ENCODE measurements at regions not wholly inside any gene's neighbourhood (a gene's known extent, or its start where the extent isn't known, plus 50 kb on each side); places are given as distances from the start of the nearest gene placed in this dataset.

DNA sequence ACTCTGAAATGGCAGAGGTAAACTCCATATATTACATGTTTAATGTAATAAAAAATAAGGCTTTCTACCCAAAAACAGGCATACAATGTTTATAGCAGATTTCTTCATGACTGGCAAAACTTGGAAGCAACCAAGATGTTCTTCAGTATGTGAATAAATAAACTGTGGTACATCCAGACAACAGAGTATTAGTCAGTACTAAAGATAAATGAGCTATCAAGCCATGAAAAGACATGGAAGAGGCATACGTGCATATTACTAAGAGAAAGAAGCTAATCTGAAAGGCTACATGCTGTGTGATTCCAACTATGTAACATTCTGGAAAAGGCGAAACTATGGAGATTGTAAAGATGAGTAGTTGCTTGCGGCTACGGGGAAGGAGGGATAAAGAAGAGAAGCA lies 97.4 kb downstream of the OSR1 start:
- CTCF ChIA-PET = no interaction called here
- no peak overlapping the region for H3K4me3 Mint-ChIP-seq
- no peaks in the 10 kb centered on the region for H3K27me3 Mint-ChIP-seq
- peaks cover 6% of the 10 kb centered on the region for H3K9me3 Mint-ChIP-seq
- no peaks in the 10 kb centered on the region for H3K4me1 Mint-ChIP-seq
- no peak overlapping the region for H3K27ac Mint-ChIP-seq
- DNase-seq = no peak
- POLR2A ChIA-PET = no interaction called here
- no peaks in the 10 kb centered on the region for H3K36me3 Mint-ChIP-seq (ENCODE audit: low read depth)

DNA sequence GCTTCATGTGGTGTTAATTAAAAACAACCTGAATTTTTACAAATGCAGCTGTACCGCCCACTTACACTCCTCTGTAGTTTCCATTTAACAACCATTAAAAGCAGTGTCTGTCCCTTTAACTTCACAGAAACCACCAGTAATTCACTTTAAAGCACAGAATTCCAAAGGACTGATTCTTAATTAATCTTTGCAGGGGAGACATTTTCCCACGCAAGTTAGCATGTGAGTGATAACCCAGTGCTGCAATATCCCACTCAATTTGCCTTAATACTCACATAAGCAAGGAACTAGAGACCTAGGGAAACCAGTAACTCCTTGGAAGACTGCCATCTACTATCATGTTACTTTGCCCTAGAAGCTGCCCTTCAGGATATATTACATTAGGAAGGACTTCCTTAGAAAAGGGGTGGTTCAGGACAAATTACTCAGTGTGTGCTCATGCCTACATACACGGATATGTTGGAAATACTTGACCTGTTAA lies 102.3 kb downstream of the OSR1 start:
- H3K4me1 Mint-ChIP-seq = no peaks in the 10 kb centered on the region
- no peak for DNase-seq
- H3K27me3 Mint-ChIP-seq = no peaks in the 10 kb centered on the region
- no peak overlapping the region for H3K27ac Mint-ChIP-seq
- POLR2A ChIA-PET = no interaction called here
- H3K9me3 Mint-ChIP-seq = peaks cover 6% of the 10 kb centered on the region
- no peaks in the 10 kb centered on the region for H3K36me3 Mint-ChIP-seq (ENCODE audit: low read depth)
- CTCF ChIA-PET = no interaction called here
- H3K4me3 Mint-ChIP-seq = no peak overlapping the region

DNA sequence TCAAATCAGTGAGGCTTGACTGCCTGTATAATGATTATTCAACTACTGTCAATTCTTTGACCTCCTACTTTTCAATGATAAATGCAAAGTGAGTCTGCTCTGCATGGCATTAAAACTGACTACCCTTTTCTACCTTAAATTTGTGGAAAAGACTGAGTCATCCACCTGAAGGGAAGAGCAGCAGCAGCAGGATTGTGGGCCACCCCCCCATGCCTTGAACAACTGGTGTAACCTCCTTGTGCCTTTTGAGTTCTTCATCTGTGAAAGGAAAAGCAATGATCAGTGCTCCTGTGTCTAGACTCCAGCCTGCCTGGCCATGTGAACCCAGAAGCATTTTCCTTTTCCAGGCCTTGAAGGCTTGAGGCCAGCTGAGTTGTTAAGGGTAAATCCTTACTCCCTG lies 102.9 kb downstream of the OSR1 start:
- H3K4me3 Mint-ChIP-seq = no peak overlapping the region
- no peaks in the 10 kb centered on the region for H3K4me1 Mint-ChIP-seq
- DNase-seq = no peak
- H3K27me3 Mint-ChIP-seq = no peaks in the 10 kb centered on the region
- H3K9me3 Mint-ChIP-seq = peaks cover 6% of the 10 kb centered on the region
- ChIA-PET POLR2A (no interaction called here), CTCF (no interaction called here)
- H3K27ac Mint-ChIP-seq = no peak overlapping the region
- H3K36me3 Mint-ChIP-seq (ENCODE audit: low read depth) = no peaks in the 10 kb centered on the region

DNA sequence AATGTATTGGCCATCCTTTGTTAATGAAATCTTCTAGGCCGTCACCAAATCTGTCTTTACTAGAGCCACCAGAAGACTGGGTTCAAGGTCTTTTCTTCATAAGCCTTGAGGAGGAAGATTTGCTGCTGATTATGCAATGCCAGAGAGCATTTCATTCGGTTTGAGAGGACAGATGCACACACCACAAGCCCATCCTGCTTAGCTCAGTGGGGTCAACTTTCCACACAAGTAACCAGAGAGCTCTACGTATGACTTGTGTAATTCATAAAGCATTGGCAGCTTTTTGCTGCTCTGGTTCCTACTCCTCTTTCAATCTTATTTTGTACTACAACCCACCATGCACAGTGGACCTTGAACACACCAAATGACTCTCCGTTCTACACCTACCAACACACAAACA lies 106.9 kb downstream of the OSR1 start:
- Mint-ChIP-seq H3K4me3 (no peak overlapping the region), H3K36me3 (ENCODE audit: low read depth) (no peaks in the 10 kb centered on the region), H3K27ac (no peak overlapping the region), H3K4me1 (no peaks in the 10 kb centered on the region), H3K9me3 (no peaks in the 10 kb centered on the region), H3K27me3 (no peaks in the 10 kb centered on the region)
- ChIA-PET POLR2A (no interaction called here), CTCF (no interaction called here)
- no peak for DNase-seq

DNA sequence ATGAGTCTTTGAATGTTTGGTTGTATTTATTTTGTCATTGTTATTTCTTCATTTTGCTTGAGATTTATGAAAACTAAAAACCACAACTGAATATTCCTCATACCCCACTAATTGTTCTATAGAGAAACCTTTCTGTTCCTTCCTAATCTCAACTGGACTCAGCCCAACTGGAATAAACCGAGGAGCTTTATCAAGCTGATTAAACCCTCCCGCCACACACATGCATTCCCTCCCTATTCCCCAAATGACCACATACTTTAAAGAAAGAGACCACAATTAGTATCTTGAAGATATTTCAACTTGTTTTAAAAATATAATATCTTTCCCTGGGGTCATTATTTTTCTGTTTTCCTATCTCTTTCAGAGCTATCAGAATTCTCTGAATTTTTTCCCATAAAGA lies 107.5 kb downstream of the OSR1 start:
- H3K27me3 Mint-ChIP-seq = no peaks in the 10 kb centered on the region
- H3K4me3 Mint-ChIP-seq = no peak overlapping the region
- H3K36me3 Mint-ChIP-seq (ENCODE audit: low read depth) = no peaks in the 10 kb centered on the region
- H3K27ac Mint-ChIP-seq = no peak overlapping the region
- no peaks in the 10 kb centered on the region for H3K4me1 Mint-ChIP-seq
- DNase-seq = no peak
- ChIA-PET POLR2A (no interaction called here), CTCF (no interaction called here)
- no peaks in the 10 kb centered on the region for H3K9me3 Mint-ChIP-seq

DNA sequence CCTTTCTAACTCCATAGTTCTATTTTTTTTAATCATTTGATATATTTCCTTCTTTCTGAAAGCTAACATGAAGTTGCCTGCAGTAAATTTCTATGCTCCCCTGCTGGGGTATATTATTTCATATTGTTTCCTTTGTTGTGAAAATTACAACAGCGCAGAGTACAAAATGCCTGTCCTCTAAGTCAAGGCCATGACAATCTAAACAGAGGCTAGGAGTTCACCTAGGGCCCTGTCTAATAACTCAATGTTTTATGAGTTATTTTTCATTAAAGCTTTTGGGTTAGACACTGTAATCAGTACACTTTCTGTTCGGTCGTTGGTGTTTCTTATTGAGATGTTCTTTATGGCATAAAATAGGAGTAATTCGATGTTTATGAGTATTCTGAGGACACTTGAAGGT lies 111.2 kb downstream of the OSR1 start:
- Mint-ChIP-seq H3K9me3 (no peaks in the 10 kb centered on the region), H3K36me3 (ENCODE audit: low read depth) (no peaks in the 10 kb centered on the region), H3K27me3 (no peaks in the 10 kb centered on the region), H3K27ac (no peak overlapping the region), H3K4me1 (no peaks in the 10 kb centered on the region), H3K4me3 (no peak overlapping the region)
- ChIA-PET POLR2A (no interaction called here), CTCF (no interaction called here)
- DNase-seq = no peak

DNA sequence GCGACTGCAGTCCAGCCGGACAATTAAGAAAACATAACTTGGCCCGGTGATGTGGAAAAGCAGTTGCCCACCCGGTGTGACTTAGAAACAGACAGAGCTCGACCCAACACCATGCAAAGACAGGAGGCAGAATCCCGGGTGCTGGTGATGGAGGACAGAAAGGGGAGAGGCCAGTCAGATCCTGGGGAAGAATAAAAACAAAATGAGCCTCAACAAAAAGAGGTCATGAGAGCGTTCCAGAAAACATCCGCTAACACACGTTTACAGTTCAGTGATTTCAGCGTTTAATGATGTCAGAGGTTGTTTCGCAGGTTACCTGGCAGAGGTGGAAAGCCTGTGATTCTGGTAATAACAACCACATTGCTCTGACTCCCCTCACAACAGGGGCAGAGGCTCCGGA lies 111.9 kb downstream of the OSR1 start:
- Mint-ChIP-seq H3K9me3 (no peaks in the 10 kb centered on the region), H3K4me1 (no peaks in the 10 kb centered on the region), H3K27ac (no peak overlapping the region), H3K4me3 (no peak overlapping the region), H3K36me3 (ENCODE audit: low read depth) (no peaks in the 10 kb centered on the region), H3K27me3 (no peaks in the 10 kb centered on the region)
- ChIA-PET POLR2A (no interaction called here), CTCF (no interaction called here)
- DNase-seq = no peak

DNA sequence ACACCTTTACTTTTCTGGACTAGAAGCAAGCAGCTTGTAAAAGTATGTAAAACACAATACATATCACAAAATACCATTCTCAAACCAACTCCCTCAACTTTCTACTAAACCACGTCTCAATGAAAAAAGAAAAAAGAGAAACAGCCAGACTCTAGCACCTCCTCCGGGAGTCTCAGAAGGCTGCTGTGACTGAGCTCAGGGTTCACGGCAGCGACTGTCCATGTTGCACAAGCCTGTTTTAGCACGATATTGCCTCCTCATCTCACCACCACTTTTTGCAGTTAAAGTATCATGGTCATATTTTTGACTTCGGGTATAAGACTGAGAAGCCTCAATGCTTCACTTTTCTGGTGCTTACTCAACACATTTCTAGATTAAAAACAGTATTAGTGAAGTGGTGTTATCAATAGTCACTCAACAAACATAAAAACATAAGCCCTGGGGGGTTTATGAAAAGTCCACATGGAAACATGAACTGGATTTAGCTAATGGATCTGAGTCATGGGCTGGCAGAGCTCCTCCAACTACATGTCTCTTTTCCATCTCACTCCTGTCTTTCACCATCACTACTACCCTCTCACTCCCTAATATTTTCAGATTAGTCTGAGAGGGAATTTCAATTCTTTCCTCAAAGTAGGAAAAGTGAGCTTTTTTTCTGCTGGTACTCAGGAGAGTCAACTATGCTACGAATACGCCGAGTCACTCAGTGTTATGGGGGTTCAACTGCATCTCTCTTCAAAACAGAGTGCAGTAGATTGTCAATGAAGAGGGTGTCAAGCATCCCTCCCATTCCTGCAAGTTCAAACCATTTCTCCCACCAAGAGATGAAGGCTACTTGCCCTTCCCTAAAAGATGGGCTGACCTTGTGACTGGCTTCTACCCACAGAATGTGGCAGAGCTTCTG lies 113.7 kb downstream of the OSR1 start:
- CTCF ChIA-PET = no interaction called here
- H3K27me3 Mint-ChIP-seq = no peaks in the 10 kb centered on the region
- DNase-seq = no peak
- H3K27ac Mint-ChIP-seq = no peak overlapping the region
- POLR2A ChIA-PET = no interaction called here
- no peaks in the 10 kb centered on the region for H3K4me1 Mint-ChIP-seq
- H3K36me3 Mint-ChIP-seq (ENCODE audit: low read depth) = no peaks in the 10 kb centered on the region
- no peak overlapping the region for H3K4me3 Mint-ChIP-seq
- no peaks in the 10 kb centered on the region for H3K9me3 Mint-ChIP-seq

DNA sequence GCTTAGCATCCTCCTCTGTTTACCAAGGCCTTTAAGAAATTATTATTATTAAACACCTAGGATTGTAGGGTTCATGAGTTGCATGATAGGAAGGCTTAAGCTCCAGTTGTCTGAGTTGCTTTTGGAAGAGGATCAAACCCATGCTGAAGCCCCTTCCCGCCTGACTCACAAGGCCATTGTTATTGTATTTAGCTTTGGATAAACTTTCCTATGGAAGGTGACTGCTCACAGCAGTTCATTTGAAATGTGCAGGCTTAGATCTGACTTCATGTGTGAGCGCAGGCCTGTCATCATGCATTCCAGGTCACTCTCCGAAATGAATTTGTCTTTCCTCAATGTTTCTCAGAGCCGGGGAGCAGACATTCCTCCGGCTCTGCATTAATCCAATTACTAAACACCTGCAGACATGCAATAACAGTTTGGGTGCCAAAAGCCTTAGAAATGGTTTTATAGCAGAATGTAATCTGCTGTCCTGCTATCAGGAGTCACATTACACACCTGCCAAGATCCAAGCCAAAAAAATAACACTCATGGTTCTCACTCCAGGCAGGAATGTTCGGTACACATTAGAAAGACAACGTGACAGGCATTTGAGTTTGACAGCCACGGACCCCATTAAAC lies 119.9 kb downstream of the OSR1 start:
- ChIA-PET POLR2A (no interaction called here), CTCF (no interaction called here)
- no peak for DNase-seq
- Mint-ChIP-seq H3K9me3 (no peaks in the 10 kb centered on the region), H3K27ac (no peak overlapping the region), H3K4me3 (no peak overlapping the region), H3K4me1 (no peaks in the 10 kb centered on the region), H3K36me3 (ENCODE audit: low read depth) (no peaks in the 10 kb centered on the region), H3K27me3 (no peaks in the 10 kb centered on the region)

DNA sequence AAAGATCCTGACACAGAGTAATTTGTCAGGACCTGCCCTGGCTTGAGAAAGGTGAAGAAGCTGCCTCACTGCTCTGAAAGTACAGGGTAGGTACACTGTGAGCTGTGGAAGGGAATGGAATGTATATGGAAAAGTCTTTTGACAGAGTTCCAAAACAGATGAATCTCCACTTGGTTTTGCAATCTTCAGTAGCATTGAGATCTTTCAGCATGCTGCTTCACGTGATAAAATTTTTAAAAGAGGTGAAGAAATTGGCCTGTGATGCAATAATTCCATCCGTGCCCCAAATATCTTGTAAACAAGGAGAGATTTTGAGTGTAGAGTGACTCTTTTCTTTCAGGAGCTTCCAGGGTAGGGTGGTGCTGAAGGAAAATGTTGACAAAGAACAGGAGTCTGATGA lies 123.1 kb downstream of the OSR1 start:
- Mint-ChIP-seq H3K27ac (no peak overlapping the region), H3K9me3 (no peaks in the 10 kb centered on the region), H3K4me1 (no peaks in the 10 kb centered on the region), H3K4me3 (no peak overlapping the region), H3K27me3 (no peaks in the 10 kb centered on the region), H3K36me3 (ENCODE audit: low read depth) (no peaks in the 10 kb centered on the region)
- CTCF ChIA-PET = no interaction called here
- no peak for DNase-seq
- POLR2A ChIA-PET = no interaction called here

DNA sequence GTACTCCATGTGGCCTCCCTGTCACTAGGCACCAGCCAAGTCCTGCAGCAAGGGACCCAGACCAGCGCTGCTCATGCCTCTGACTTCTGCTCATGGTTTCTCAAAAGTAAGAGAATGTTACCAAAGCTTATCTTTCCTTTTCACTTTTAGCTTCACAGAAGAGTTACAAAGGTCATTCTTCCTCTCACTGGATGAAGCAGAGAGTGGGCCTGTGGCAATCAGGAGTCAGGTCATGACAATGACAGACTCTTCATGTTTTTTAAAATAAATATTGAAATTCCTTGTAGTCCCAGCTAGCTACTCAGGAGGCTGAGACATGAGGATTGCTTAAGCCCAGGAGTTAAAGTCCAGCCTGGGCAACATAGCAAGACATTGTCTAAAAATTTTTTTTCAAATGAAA lies 126.1 kb downstream of the OSR1 start:
- H3K27me3 Mint-ChIP-seq = no peaks in the 10 kb centered on the region
- H3K4me1 Mint-ChIP-seq = no peaks in the 10 kb centered on the region
- no peak for DNase-seq
- CTCF ChIA-PET = no interaction called here
- no peaks in the 10 kb centered on the region for H3K36me3 Mint-ChIP-seq (ENCODE audit: low read depth)
- no peak overlapping the region for H3K27ac Mint-ChIP-seq
- POLR2A ChIA-PET = no interaction called here
- no peak overlapping the region for H3K4me3 Mint-ChIP-seq
- H3K9me3 Mint-ChIP-seq = no peaks in the 10 kb centered on the region

DNA sequence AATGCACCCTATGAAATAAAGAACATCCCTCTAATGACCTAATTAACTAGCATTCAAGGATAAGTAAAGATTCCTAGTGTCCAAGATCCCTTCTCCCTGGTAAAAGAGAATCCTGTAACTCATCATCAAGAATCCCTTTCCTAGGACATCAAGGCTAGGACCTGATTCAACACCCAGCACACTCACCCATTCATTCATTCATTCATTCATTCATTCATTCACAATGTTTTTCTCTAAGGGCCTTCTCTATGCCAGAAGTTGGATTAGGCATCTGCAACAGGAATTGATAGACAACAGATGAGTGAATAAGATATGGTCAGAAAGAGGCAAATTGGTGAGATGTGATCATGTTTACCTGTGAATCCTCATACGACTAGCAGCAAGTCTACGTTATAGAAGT lies 126.8 kb downstream of the OSR1 start:
- no peaks in the 10 kb centered on the region for H3K36me3 Mint-ChIP-seq (ENCODE audit: low read depth)
- CTCF ChIA-PET = no interaction called here
- DNase-seq = no peak
- H3K4me3 Mint-ChIP-seq = no peak overlapping the region
- H3K27ac Mint-ChIP-seq = no peak overlapping the region
- no peaks in the 10 kb centered on the region for H3K9me3 Mint-ChIP-seq
- no peaks in the 10 kb centered on the region for H3K4me1 Mint-ChIP-seq
- H3K27me3 Mint-ChIP-seq = no peaks in the 10 kb centered on the region
- POLR2A ChIA-PET = no interaction called here

DNA sequence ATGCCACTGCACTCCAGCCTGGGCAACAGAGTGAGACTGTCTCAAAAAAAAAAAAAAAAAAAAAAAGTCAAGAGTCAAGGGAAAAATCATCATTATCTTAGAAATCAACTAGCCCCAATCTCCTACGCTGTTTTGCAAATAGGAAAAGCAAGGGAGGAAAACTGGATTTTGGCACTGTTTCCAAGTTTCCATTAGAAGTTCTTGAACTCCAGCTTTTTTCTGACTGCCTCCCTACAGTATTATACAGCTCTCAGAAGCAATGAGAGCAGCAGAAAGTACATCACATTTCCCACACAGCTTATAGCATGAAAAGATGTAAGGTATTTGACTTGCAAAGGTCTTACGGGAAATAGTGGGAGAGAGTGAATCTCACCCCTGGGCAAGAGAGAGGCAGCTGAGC lies 127.8 kb downstream of the OSR1 start:
- CTCF ChIA-PET = no interaction called here
- POLR2A ChIA-PET = no interaction called here
- H3K27ac Mint-ChIP-seq = no peak overlapping the region

DNA sequence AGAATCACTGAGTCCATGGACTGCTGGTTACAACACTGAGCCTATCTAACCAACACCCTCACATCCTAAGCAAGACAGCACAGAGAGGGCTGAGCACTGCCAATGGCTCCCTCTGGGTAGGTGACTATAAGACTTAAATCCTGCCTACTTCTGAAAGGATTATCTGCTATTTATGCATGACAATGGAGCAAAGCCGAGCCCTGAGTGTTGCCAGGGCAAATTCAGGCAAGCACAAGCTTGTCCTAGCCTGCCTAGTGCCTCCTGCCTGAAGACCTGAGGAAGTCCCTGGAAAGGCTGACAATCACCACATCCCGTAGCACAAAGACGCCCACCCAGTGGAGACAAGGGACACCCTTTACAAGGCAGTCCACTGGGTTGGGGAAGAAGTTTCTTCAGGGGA lies 129.7 kb downstream of the OSR1 start:
- H3K4me1 Mint-ChIP-seq = no peaks in the 10 kb centered on the region
- no peak overlapping the region for H3K4me3 Mint-ChIP-seq
- H3K27ac Mint-ChIP-seq = no peak overlapping the region
- ChIA-PET CTCF (interaction anchor here (1.8 kb wide), 1 partner anchor 9 kb away, joined by 6 read pairs; no protein-coding TSS in a partner anchor), POLR2A (no interaction called here)
- no peaks in the 10 kb centered on the region for H3K9me3 Mint-ChIP-seq
- H3K36me3 Mint-ChIP-seq (ENCODE audit: low read depth) = no peaks in the 10 kb centered on the region
- no peaks in the 10 kb centered on the region for H3K27me3 Mint-ChIP-seq
- no peak for DNase-seq

More for the DNA sequence above, 127.8 kb downstream of the OSR1 start:
- H3K4me1 Mint-ChIP-seq = no peaks in the 10 kb centered on the region
- H3K36me3 Mint-ChIP-seq (ENCODE audit: low read depth) = no peaks in the 10 kb centered on the region
- H3K4me3 Mint-ChIP-seq = no peak overlapping the region
- H3K27me3 Mint-ChIP-seq = no peaks in the 10 kb centered on the region
- H3K9me3 Mint-ChIP-seq = no peaks in the 10 kb centered on the region
- DNase-seq = no peak
